ACHN (cell line): ENCODE measurements at regions not wholly inside any gene's neighbourhood (a gene's known extent, or its start where the extent isn't known, plus 50 kb on each side); places are given as distances from the start of the nearest gene placed in this dataset.
"Not testable (repeated sequence)": the region's sequence is repeated elsewhere in the genome, so short reads cannot be mapped to it uniquely, and the experiment has no call there.

Experiments
- DNase-seq: peaks from one replicate; pipeline ENCODE4 v3.0.0-alpha.2; 2015
- in situ Hi-C: cut with HindIII; loops from 2 replicates; pipeline ENCODE4 v1.10.0; 2017; ENCODE audit warnings: low sequenced_read_pairs, low pct_ligation_motif_present, low pct_unique_long_range_greater_than_20kb

DNA sequence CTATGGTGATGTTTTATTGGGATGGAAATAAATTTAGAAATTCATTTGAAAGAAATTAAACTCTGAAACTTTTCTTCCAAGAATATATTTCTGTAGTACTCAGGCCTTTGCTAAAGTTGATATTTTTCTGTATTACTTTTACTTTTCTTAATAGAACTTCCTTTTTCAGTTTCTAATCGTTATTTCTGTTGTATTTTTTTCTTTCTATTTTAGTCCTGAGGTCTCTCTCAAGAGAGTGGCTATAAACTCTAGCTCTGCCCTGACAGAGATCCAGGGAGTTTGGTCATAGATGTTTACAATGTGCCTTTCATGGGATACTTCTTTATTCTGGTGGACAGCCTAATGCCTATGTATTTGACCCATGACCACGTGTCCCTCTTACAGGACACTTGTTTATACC lies 51.0 kb downstream of the OR2B6 start:
- no peak for DNase-seq
- in situ Hi-C loops, result no loop called here

DNA sequence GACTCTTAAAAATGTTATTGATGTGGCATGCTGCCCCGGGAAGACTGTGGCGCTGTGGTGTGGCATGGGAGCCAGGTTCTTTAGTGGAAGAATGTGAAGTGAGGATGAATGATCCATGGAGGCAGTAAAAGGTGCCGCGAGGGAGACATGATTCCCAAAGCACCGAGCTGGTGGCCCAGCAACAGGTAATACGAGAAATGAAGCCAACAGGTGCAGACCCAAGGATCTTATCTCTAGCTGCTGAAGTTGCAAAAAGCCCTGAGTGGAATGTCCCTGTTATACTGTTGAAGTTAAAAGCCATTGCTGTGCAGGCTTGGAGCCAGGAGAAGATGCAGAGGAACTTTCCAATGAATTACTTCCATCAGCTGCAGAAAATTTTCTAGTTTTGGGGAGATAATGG lies 53.5 kb downstream of the OR2B6 start:
- in situ Hi-C loops, result no loop called here
- DNase-seq, result no peak

GRCh38 chr6:28011722-28012121 lies 54.7 kb downstream of the OR2B6 start:
- peak; percentile 54 for DNase-seq
- in situ Hi-C loops, result no loop called here

DNA sequence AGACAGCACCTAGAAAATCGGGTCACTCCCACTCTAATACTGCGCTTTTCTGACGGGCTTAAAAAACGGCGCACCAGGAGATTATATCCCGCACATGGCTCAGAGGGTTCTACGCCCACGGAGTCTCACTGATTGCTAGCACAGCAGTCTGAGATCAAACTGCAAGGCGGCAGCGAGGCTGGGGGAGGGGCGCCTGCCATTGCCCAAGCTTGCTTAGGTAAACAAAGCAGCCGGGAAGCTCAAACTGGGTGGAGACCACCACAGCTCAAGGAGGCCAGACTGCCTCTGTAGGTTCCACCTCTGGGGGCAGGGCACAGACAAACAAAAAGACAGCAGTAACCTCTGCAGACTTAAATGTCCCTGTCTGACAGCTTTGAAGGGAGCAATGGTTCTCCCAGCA lies 59.4 kb upstream of the ZNF165 start:
- in situ Hi-C loops, DNase-seq: not testable (repeated sequence)

GRCh38 chr6:28022707-28023106 lies 57.7 kb upstream of the ZNF165 start:
- in situ Hi-C loops, DNase-seq: not testable (repeated sequence)
